Muscle layer of duodenum (tissue), 2 donors: ENCODE measurements at regions not wholly inside any gene's neighbourhood (a gene's known extent, or its start where the extent isn't known, plus 50 kb on each side); places are given as distances from the start of the nearest gene placed in this dataset.

ENCODE experiments used
- H3K27ac ChIP-seq: one replicate; pipeline ENCODE4 v1.7.0; 2013; ENCODE audit warnings: mild to moderate bottlenecking, low read length
- H3K27me3 ChIP-seq: one replicate; pipeline ENCODE4 v1.7.0; 2013; ENCODE audit warnings: low read depth, mild to moderate bottlenecking, control low read depth, low read length
- H3K36me3 ChIP-seq, 2 donors: one replicate each; pipeline ENCODE4 v1.7.0; 2013; ENCODE audit warnings: low read length in 2 of 2, control low read depth in 1 of 2, mild to moderate bottlenecking in 1 of 2; ENCODE audit not compliant: insufficient read depth in 2 of 2, control insufficient read depth in 1 of 2
- H3K4me1 ChIP-seq, 2 donors: one replicate each; pipeline ENCODE4 v1.7.0; 2013; ENCODE audit warnings: low read length in 2 of 2, mild to moderate bottlenecking in 2 of 2, control low read depth in 1 of 2, moderate library complexity in 1 of 2; ENCODE audit not compliant: insufficient read depth in 2 of 2, control insufficient read depth in 1 of 2
- H3K4me3 ChIP-seq, 2 donors: one replicate each; pipeline ENCODE4 v1.7.0; 2013; ENCODE audit warnings: low read length in 2 of 2, low read depth in 1 of 2, mild to moderate bottlenecking in 1 of 2
- H3K9me3 ChIP-seq, 2 donors: one replicate each; pipeline ENCODE4 v1.7.0; 2013; ENCODE audit warnings: low read length in 2 of 2, control low read depth in 1 of 2, mild to moderate bottlenecking in 1 of 2; ENCODE audit not compliant: control insufficient read depth in 1 of 2
- donor health status: healthy.

DNA sequence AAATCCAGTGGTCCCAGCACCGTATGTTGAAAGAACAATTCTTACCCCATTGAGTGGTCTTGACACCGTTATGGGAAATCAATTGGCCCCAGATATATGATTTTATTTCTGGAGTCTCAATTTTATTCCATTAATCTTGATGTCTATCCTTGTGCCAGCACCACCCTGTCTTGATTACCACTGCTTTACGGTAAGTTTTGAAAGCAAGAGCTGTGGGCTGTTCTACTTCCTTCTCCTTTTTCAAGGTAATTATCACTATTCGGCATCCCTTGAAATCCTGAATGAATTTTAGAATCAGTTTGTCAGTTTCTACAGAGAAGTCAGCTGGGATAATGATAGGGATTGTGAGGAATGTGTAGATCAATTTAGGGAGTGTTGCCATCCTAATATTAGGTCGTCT, 160.8 kb upstream of the SFSWAP start:
- no peaks in the 10 kb centered on the region for H3K36me3 ChIP-seq
- no peaks in the 10 kb centered on the region for H3K4me1 ChIP-seq
- no peak overlapping the region for H3K4me3 ChIP-seq
- H3K27me3 ChIP-seq = no peaks in the 10 kb centered on the region
- no peaks in the 10 kb centered on the region for H3K9me3 ChIP-seq
- H3K27ac ChIP-seq = no peak overlapping the region

DNA sequence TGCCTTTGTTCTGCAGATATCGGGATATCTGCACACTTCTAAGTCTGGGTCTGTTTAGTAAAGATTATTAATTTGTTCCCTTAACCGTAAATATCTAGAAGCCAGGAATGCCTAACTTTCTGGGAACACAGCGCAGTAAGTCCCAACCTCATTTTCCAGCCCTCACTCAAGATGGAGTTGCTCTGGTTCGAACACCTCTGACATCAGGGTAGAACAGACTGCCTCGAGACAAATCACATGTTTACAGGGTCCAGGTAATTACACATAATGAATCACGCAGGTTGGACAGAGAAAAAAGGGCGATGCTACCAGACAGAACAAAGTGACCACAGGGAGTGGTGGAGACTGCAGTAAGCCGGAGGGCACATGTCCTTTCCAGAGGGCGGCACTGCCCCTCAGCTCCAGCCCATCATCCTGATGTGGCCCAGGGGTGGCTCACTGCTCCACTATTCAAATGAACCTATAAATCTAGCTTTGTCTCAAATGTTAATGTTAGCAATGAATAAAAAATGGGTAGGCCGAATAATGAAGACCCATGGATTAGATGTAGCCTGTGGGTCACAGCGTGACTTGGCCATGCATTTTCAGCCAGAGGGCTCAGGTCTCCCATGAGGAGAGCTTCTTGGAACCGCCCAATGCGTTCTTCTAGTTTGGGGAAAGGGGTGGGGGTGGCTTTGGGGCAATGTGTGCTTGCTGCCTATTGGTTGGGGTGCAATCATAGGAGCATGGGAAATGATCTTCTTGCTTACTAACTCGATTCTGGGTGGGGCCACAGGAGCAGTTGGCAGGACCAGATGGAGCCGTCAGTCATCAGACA, 159.0 kb upstream of the SFSWAP start:
- no peaks in the 10 kb centered on the region for H3K9me3 ChIP-seq
- H3K36me3 ChIP-seq = no peaks in the 10 kb centered on the region
- H3K27ac ChIP-seq = no peak overlapping the region
- no peaks in the 10 kb centered on the region for H3K27me3 ChIP-seq
- no peaks in the 10 kb centered on the region for H3K4me1 ChIP-seq
- H3K4me3 ChIP-seq = no peak overlapping the region

DNA sequence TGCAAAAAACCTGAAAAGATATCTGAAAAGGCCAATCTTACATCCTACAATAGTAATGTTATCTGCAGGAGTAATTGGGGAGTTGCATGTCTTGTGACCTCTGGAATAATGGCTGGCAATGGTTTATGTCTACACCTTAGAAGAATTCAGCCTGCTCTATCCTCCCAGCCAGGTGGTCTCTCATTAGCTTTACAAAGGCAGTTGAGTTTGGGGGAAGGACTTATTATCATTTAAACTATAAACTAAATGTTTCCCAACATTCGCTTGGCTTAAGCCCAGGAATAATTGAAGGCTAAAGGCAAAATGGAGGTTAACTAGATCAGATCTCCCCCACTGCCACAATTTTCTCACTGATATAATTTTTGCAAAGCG, 158.4 kb upstream of the SFSWAP start:
- Histone ChIP-seq H3K4me3 (no peak overlapping the region), H3K9me3 (no peaks in the 10 kb centered on the region), H3K27me3 (no peaks in the 10 kb centered on the region), H3K27ac (no peak overlapping the region), H3K36me3 (no peaks in the 10 kb centered on the region), H3K4me1 (no peaks in the 10 kb centered on the region)

DNA sequence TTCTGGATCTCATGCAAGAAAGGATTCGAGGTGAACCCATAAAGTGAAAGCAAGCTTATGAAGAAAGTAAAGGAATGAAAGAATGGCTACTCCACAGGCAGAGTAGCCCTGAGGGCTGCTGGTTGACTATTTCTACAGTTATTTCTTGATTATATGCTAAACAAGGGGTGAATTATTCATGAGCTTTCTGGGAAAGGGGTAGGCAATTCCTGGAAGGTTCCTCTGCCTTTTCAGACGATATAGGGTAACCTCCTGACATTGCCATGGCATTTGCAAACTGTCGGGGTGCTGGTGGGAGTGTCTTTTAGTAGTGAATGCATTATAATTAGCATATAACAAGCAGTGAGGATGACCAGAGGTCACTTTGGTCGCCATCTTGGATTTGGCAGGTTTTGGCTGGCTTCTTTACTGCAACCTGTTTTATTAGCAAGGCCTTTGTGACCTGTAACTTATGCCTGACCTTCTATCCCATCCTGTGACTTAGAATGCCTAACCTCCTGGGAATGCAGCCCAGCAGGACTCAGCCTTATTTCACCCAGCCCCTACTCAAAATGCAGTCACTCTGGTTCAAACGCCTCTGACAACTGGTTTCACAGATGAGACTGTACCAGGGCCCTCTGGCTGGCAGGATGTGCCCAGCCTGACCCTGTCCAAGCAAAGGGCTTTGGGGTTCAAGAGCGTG, 157.7 kb upstream of the SFSWAP start:
- H3K27ac ChIP-seq = no peak overlapping the region
- no peaks in the 10 kb centered on the region for H3K9me3 ChIP-seq
- no peaks in the 10 kb centered on the region for H3K4me1 ChIP-seq
- no peaks in the 10 kb centered on the region for H3K27me3 ChIP-seq
- no peaks in the 10 kb centered on the region for H3K36me3 ChIP-seq
- no peak overlapping the region for H3K4me3 ChIP-seq

DNA sequence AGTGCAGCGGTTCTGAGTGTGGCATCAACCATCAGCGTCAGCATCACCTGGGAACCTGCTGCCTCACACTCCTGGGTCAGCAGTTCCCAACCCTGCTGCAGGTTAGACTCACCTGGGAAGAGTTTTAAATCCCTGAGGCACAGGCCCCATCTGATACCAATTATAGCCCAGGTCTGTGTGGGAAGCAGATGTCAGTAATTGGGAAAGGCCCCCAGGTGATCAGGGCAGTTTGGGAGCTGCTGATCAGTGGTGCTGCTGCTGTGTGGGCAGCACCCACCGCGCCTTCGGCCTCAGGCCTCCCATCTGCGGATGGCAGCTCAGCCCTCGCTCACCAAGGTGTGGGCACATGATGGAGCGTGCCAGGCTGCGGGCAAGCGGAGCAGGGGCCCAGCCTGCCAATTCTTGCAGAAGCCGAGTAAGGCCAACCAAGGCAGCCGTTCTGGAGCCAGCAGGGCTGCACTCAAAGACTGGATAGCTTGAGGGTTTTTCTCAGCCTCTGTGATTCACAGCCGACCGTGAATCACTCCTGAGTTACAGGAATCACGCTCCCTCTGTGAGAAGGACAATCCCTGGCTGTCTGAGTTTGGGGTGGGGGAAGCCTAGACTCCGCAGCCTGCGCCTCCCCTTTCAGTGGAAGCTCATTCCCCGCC, 155.6 kb upstream of the SFSWAP start:
- Histone ChIP-seq H3K4me3 (no peak overlapping the region), H3K4me1 (no peaks in the 10 kb centered on the region), H3K36me3 (no peaks in the 10 kb centered on the region), H3K9me3 (no peaks in the 10 kb centered on the region), H3K27ac (no peak overlapping the region), H3K27me3 (no peaks in the 10 kb centered on the region)

DNA sequence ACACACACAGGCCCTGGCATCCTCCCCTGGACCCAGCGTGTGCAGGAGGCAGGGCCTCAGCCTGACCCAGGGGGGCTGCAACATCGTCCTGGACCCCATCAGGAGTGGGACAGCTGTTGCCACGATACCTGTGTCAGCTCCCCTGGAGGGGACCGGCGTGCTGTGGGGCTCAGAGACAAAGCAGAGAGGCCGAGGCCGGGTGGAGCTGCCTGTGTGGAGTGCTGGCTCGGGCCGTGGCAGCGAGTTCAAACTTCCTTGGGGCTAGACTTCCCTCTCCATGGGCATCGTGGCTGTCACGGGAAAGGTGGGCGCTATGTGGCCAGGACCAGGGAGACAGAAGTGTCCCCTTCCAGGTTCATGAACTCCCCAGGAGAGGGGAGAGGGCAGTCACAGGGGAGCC, 155.0 kb upstream of the SFSWAP start:
- H3K27me3 ChIP-seq = no peaks in the 10 kb centered on the region
- no peaks in the 10 kb centered on the region for H3K4me1 ChIP-seq
- H3K27ac ChIP-seq = no peak overlapping the region
- H3K36me3 ChIP-seq = no peaks in the 10 kb centered on the region
- H3K4me3 ChIP-seq = no peak overlapping the region
- no peaks in the 10 kb centered on the region for H3K9me3 ChIP-seq

DNA sequence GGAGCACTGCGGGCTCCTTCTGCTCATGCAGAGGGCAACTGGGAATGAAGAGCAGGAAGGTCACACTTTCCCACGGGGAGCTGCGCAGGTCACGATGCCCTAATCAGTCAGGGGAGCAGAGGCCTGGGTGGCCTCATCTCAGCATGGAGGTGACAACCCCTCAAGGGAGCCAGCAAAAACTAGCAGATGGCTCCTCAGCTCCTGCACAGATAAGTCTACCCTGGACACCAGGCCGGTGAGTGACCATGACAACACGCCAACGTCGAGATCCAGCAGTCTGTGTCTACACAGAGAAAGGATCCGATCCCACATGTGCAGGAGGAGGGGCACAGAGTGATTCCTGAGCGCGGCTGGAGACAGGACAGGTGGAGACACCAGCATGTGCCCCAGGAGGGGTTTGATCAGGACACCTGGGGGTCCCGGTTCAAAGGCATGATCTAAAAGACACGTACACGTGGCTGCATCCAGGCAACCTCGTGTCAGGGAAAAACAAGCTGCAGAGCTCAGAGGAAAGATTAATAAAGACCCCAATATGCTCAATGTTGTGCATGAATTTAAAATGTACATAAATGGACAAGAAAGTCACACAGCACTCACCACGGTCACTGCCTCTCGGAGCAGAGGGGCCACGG, 153.7 kb upstream of the SFSWAP start:
- Histone ChIP-seq H3K36me3 (no peaks in the 10 kb centered on the region), H3K27ac (no peak overlapping the region), H3K27me3 (no peaks in the 10 kb centered on the region), H3K9me3 (no peaks in the 10 kb centered on the region), H3K4me3 (no peak overlapping the region), H3K4me1 (no peaks in the 10 kb centered on the region)

DNA sequence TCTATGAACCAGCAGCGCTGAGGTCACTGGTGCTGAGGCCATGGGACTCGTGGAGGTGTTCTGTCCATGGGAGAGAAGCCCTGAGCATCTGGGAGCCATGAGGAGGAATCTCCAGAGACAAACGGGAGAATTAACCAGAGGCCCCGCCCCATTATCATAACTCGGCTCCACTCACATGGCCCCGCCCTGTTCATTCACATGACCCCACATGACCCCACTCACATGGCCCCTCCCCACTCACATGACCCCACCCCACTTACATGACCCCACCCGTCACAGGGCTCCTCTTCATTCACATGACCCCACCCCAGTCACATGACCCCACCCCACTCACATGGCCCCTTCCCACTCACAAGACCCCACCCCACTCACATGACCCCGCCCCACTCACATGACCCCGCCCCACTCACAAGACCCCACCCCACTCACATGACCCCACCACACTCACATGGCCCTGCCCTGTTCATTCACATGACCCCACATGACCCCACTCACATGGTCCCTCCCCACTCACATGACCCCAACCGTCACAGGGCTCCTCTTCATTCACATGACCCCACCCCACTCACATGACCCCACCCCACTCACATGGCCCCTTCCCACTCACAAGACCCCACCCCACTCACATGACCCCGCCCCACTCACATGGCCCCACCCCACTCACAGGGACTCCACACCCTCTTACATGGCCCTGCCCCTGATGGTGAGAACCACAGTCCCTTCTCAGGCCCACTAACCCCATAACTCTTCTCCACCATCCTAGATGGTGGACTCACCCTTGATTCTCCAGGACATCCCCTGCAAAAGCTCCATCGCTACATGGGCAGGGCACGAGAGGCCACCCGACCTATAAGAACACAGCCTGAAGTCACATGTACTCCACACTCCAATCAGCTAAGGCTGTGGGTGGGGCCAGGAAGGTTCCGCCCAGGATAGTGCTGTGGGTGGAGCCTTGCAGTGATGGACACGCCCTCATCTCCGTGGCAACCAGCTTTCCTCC, 151.1 kb upstream of the SFSWAP start:
- Histone ChIP-seq H3K27me3 (no peaks in the 10 kb centered on the region), H3K36me3 (no peaks in the 10 kb centered on the region), H3K4me1 (no peaks in the 10 kb centered on the region), H3K4me3 (no peak overlapping the region), H3K27ac (no peak overlapping the region), H3K9me3 (no peaks in the 10 kb centered on the region)

DNA sequence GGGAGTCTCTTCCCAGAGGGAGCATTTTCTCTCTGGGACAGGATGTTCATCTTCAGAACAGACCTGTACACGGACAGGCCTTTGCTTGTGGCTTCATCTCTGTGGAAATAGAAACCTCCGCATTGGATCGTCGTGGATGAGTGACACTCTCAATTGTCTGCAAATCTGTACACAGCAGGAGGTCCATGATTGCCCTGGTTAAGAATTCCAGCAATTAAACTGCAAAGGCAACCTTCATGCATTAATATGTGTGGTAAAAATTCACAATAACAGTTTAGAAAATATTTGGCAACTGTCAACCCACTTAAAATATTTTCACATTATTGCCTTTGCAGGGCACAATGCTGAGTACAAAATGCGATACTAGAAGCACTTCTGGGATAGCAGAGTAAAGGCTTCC, 149.8 kb upstream of the SFSWAP start:
- Histone ChIP-seq H3K4me3 (no peak overlapping the region), H3K9me3 (no peaks in the 10 kb centered on the region), H3K27me3 (no peaks in the 10 kb centered on the region), H3K4me1 (no peaks in the 10 kb centered on the region), H3K36me3 (no peaks in the 10 kb centered on the region), H3K27ac (no peak overlapping the region)

DNA sequence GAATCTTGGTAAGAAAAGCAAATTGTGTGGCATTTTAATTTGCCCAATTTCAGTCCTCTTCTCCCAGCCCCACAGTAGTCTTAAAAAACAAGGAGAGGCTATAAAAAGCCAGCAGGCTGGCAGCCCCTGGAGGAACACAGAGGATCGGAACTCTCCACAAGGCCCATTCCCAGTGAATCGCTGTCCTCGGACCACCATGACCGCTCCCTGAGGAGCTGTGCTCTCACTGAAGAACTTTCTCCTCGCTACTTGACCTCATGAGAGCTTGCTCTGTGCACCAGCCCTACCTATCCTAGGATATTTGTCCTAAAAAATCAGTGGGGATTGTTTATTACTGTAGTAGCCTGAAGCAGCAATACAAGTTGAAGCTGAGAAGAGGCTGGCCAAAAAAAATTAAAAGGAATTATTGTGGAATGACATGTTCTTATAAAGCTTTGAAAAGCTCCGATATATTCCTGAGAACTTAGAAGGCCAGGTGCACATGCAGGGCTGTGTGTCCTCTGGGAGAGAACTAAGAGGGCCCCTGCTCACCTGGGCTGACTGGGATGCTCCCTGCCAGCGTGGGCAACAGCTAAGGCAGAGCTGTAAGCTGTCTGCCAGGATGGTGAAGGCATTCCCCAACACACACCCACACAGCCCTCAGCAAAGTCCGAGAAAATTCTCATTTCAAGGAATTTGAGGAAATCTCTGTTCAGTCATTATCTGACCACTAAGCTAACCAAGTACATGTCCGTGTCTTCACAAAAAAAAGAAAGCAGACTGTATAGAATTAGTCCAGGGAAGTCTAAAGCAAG, 148.8 kb upstream of the SFSWAP start:
- H3K4me1 ChIP-seq = no peaks in the 10 kb centered on the region
- H3K27ac ChIP-seq = no peak overlapping the region
- no peaks in the 10 kb centered on the region for H3K9me3 ChIP-seq
- no peaks in the 10 kb centered on the region for H3K36me3 ChIP-seq
- no peaks in the 10 kb centered on the region for H3K27me3 ChIP-seq
- no peak overlapping the region for H3K4me3 ChIP-seq
